Limb (tissue), 2 donors: ENCODE measurements at regions not wholly inside any gene's neighbourhood (a gene's known extent, or its start where the extent isn't known, plus 50 kb on each side); places are given as distances from the start of the nearest gene placed in this dataset.

Experiments
- DNase-seq, 2 donors: peaks; one replicate each; pipeline ENCODE4 v3.0.0-alpha.2; 2016; ENCODE audit errors: extremely low spot score in 2 of 2

DNA sequence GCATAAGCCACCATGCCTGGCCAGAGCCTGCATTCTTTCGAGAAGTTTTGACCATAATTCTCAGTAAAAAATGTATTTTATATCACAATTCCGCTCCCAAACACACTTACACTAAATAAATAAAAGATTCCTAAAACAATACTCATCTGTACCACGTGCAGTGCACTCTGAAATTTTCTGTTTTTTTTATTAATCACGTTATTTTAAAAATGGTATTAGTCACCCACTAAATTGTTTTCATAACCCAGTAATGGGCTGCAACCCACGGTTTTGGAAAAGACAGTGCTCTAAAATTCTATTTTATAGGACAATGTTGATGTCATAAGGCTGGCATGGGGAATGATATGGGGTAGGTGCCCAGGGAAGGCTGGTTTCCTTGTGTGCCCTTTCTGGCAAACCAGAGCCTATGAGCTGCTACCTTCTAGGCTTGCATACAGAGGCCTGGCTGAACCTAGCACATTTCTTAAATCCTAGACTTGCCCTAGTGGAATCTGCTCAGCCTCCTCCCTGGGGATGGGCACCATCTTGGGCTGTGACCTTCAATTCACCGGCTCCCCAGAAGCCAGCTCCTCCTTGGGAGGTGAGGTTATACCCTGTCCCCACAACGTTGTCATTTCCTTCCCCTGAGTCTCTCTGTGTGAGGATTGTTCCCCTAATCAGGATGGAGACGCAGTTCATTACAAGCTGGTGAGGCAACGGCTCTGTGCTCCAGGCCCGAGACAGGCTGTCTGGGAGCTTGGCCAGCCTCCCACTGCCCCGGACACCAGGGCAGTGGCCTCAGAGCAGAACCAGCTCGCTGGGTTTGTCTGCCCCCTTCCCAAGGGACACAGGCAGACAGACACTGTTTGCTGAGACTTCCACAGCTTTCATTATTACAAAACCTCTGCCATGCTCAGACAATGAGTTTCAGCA is 116.5 kb upstream of the NAV2 start:
- DNase-seq = no peak

DNA sequence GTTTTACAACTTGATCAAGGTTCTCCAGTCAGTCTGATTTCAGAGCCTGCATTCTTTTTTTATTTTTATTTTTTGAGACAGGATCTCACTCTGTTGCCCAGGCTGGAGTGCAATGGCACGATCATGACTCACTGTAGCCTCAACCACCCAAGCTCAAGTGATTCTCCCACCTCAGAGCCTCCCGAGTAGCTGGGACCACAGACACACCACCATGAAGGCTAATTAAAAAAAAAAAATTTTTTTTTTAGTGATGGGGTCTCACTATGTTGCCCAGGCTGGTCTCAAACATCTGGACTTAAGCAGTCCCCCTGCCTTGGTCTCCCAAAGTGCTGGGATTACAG is 117.2 kb upstream of the NAV2 start:
- no peak for DNase-seq

DNA sequence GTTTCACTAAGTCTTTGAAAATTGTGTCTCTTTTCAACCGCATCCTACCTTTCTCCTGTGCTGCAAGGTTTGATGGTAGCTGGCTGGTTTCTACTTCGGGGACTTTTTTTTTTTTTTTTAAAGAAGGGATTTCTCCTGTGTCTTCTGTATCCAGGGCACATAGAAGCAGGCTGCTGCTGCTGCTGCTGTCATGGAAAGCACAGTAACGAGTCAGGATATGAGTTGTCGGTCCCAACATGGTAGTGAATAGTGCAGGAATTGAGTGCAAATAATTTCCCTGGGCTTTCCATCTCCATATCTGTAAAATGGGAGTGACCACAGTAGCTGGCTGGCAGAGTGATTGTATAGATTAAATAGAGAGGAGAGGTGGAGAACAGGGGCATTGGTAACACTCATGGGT is 118.3 kb upstream of the NAV2 start:
- DNase-seq = no peak

- no peak for DNase-seq
Measured at GRCh38 chr11:19592842-19593241, 119.8 kb upstream of the NAV2 start.

- DNase-seq = no peak
Measured at GRCh38 chr11:19589567-19590260, 122.9 kb upstream of the NAV2 start.

- no peak for DNase-seq
Measured at GRCh38 chr11:19587979-19588378, 124.7 kb upstream of the NAV2 start.

GRCh38 chr11:19580646-19581045 is 132.0 kb upstream of the NAV2 start:
- no peak for DNase-seq

GRCh38 chr11:19579957-19580356 is 132.7 kb upstream of the NAV2 start:
- DNase-seq = no peak

DNA sequence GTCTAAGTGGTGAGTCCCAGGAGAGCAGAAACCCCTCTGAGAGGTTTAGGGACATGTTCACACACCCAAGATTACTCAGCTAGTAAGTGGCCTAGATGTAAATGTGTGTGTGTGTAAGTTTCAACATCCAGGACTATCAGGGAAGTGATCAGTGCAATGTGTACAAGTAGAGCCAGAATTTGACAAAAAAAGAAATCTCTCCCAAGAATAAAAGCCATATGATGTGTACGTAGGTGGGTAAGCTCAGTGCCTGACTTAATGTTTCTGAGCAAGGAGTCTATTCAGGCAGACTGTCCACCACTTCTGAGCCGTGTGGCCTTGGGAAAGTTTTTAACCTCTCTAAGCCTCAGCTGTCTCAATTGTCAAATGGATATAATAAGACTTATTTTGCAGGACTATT is 133.8 kb upstream of the NAV2 start:
- DNase-seq = no peak

DNA sequence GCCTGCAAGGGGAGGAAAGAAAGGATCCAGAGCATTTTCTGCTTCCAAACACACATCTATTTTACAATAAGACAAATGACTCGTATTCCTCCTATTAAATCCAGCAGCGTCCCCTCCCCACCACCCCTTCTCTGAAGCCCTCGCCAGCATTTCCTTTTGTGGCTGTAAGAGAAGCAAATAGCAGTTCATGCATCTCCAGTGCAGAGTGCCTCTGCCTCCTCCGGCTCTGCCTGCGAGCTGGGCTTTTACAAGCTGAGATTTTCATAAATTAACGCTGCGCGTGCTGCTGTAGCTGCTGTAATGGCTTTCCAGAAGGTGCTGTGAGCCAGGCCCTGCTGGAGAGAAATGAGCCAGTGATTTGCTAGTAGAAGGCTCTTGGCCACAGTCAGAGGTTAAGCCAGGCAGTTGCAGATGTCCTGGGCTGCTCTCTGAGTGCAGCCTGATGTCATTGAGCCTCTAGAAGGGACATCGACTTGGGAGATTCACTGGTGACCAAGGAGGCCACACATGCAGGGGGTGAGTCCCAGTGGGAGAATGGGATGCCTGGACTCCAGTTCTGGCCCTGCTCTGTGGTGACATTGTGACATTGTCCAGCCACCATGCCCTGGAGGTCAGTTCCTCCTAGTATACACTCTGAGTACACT is 134.5 kb upstream of the NAV2 start:
- DNase-seq = peak; percentile 58 to 63

- DNase-seq = no peak
Measured at GRCh38 chr11:19577391-19577975, 135.2 kb upstream of the NAV2 start.

DNA sequence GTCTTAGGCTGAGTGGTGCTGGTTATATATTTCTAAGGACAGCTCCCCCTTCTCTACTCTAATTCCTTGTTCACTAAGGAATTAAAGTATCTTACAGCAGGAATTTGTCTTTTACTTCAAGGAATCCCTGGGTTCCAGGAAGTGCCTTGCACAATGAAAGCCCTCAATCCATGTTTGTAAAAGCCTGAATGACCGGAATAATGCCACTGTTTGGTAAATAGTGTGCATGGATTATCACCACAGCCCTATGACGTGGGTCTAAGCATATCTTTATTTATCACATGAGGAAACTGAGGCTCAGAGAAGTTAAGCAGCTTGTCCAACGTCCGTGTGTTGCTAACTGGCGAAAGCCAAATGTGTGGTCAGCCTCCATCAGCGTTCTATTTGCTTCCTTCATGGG is 135.7 kb upstream of the NAV2 start:
- DNase-seq = no peak

- DNase-seq = no peak
Measured at GRCh38 chr11:19576054-19576453, 136.6 kb upstream of the NAV2 start.

DNA sequence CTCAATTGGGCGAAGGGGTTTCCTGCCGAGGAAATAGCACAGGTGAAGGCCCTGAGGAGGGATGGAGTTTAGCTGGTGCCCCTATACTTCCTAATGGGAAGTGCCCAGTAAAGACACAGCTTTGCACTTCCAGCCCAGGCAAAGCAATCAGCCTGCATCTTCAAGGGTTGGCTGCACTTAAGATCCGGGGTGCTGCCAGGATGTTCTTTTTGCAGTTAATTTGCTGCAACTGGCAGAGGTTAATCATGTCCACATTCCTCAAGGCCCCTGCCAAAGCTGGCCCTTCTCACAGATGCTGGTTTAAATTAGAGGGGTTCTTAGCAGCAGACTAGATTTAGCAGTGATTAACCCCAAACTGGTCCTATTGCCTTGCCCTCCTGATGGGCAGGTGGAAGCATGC is 137.7 kb upstream of the NAV2 start:
- no peak for DNase-seq

- peak in 1 of 2 donors; percentile 38 for DNase-seq
Measured at GRCh38 chr11:19573666-19574065, 139.0 kb upstream of the NAV2 start.

- DNase-seq = no peak
Measured at GRCh38 chr11:19571906-19572305, 140.7 kb upstream of the NAV2 start.

DNA sequence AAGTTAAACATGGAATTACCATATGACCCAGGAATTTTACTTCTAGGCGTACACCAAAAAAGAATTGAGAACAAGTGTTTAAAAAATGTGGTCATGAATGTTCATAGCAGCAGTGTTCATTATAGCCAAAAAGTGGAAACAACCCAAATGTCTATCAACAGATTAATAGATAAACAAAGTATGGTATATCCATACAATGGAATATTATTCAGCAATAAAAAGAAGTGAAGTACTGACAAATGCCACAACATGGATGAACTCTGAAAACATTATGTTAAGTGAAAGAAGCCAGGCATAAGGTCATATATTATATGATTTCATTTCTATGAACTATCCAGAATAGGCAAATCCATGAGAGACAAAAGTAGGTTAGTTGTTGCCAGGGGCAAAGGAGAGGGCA is 141.7 kb upstream of the NAV2 start:
- no peak for DNase-seq

DNA sequence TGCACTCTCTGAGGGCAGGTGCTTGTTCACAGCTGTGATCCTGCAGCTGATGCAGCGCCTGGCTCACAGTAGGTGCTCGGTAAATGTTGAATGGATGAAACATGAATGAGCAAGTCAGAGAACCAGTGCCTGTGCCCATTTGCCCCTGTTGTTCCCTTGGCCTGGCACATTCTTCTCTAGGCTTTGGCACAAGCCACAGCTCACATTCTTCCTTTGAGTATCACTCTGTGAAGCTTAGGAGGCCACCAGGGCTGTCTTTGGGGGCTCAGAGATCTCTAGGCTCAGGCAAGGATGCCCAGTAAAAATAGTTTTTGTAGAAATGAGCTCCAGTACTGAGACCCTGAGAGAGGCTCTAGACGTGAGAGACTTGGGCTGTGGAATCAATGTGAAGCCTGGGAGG is 144.6 kb upstream of the NAV2 start:
- no peak for DNase-seq

DNA sequence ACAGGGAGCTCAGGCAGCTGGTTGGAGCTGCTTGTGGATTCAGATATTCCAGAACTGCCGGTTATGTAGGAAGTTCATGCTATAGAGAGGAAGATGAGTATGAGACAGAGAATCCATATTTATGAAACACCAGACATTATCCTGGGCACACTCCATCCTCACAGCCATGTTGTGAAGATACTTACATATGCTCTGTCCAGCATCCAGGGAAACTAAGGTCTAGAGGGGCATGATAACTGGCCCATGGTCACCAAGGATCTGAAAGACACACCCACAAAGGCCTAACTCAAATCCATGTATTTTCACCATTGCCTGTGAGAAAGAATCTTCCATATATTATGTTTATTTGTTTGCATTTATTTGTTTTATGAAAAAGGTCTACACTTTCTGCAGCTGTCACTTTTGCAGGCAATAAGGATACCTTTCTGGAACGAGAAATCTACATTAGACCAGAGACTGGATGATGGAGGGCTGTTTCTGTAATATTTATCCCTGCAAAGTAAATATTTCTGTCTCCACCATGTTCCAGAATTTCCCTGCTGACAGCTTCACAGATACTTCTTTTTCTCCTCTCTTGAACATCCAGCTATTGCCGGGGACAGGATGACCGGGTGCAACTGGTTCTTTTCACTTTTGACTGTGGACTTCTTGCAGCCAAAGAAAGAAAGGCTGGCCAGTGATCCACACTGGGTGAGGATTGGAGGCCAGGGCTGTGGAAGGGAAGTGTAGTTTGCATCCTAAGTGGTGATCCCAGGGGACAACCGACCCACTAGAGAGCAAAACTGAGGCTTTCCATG is 145.9 kb upstream of the NAV2 start:
- no peak for DNase-seq

DNA sequence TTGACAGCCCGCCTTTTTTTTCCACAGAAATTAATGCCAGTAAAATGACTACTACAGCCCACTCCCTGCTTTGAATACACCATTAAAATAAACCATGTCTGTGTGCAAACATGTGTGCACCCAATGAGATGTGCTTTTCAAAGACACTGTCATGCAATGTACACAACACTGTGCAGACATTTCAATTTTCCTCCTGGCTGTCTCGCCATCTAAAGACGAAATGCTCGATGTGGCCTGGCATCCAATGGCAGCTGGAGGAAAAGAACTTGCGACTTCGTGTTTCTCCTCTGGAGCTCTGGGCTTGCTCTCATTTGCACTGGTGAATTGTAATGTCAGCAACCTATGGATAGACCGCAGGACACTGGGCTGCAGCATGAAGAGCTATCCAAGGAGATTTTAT is 147.0 kb upstream of the NAV2 start:
- no peak for DNase-seq

GRCh38 chr11:19562156-19562555 is 150.5 kb upstream of the NAV2 start:
- DNase-seq = no peak
